ENCODE measurements at regions not wholly inside any gene's neighbourhood (a gene's known extent, or its start where the extent isn't known, plus 50 kb on each side); places are given as distances from the start of the nearest gene placed in this dataset.
"Not testable (repeated sequence)": the region's sequence is repeated elsewhere in the genome, so short reads cannot be mapped to it uniquely, and the experiment has no call there.

- Histone ChIP-seq H3K9me3 (peaks cover 0 to 8% of the 10 kb centered on the region in 2 donors), H3K27me3 (no peaks in the 10 kb centered on the region), H3K4me3 (no peak overlapping the region), H3K4me1 (no peaks in the 10 kb centered on the region), H3K36me3 (no peaks in the 10 kb centered on the region), H3K27ac (no peak overlapping the region)
- TF ChIP-seq, protein P1, sequence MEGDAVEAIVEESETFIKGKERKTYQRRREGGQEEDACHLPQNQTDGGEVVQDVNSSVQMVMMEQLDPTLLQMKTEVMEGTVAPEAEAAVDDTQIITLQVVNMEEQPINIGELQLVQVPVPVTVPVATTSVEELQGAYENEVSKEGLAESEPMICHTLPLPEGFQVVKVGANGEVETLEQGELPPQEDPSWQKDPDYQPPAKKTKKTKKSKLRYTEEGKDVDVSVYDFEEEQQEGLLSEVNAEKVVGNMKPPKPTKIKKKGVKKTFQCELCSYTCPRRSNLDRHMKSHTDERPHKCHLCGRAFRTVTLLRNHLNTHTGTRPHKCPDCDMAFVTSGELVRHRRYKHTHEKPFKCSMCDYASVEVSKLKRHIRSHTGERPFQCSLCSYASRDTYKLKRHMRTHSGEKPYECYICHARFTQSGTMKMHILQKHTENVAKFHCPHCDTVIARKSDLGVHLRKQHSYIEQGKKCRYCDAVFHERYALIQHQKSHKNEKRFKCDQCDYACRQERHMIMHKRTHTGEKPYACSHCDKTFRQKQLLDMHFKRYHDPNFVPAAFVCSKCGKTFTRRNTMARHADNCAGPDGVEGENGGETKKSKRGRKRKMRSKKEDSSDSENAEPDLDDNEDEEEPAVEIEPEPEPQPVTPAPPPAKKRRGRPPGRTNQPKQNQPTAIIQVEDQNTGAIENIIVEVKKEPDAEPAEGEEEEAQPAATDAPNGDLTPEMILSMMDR (IDR thresholded peaks at IDR 0.05), result no peak
- no peak for DNase-seq (ENCODE audit: low spot score)
These were observed 50.7 kb upstream of the USP7 start for GRCh38 chr16:9014389-9014788.

- Histone ChIP-seq H3K27ac (no peak overlapping the region), H3K9me3 (peaks cover 0 to 8% of the 10 kb centered on the region in 2 donors), H3K36me3 (no peaks in the 10 kb centered on the region), H3K4me3 (no peak overlapping the region), H3K4me1 (no peaks in the 10 kb centered on the region), H3K27me3 (no peaks in the 10 kb centered on the region)
- no peak for DNase-seq (ENCODE audit: low spot score)
- TF ChIP-seq, protein P1 (IDR thresholded peaks at IDR 0.05), result no peak
These were observed 51.8 kb upstream of the USP7 start for GRCh38 chr16:9015489-9015888.

GRCh38 chr16:9016005-9016404 is 52.3 kb upstream of the USP7 start:
- H3K4me3 ChIP-seq; H3K4me1 ChIP-seq; H3K27me3 ChIP-seq; H3K9me3 ChIP-seq; DNase-seq (ENCODE audit: low spot score); H3K36me3 ChIP-seq; H3K27ac ChIP-seq: not testable (repeated sequence)

- DNase-seq (ENCODE audit: low spot score), result no peak
- H3K36me3 ChIP-seq, result no peaks in the 10 kb centered on the region
- H3K4me3 ChIP-seq, result no peak overlapping the region
- H3K27me3 ChIP-seq, result no peaks in the 10 kb centered on the region
- TF ChIP-seq, protein P1 (IDR thresholded peaks at IDR 0.05), result no peak
- no peaks in the 10 kb centered on the region for H3K4me1 ChIP-seq
- peaks cover 0 to 8% of the 10 kb centered on the region in 2 donors for H3K9me3 ChIP-seq
- H3K27ac ChIP-seq, result no peak overlapping the region
These were observed 53.1 kb upstream of the USP7 start for GRCh38 chr16:9016824-9017223.

- Histone ChIP-seq H3K27ac (no peak overlapping the region), H3K4me1 (no peaks in the 10 kb centered on the region), H3K4me3 (no peak overlapping the region), H3K36me3 (no peaks in the 10 kb centered on the region), H3K27me3 (no peaks in the 10 kb centered on the region), H3K9me3 (no peaks in the 10 kb centered on the region)
- no peak for DNase-seq (ENCODE audit: low spot score)
- TF ChIP-seq, protein P1 (IDR thresholded peaks at IDR 0.05), result no peak
These were observed 63.5 kb upstream of the USP7 start for GRCh38 chr16:9027070-9027799.

- H3K9me3 ChIP-seq; H3K4me3 ChIP-seq; H3K27me3 ChIP-seq; H3K4me1 ChIP-seq; DNase-seq (ENCODE audit: low spot score); H3K36me3 ChIP-seq; H3K27ac ChIP-seq: not testable (repeated sequence)
These were observed 63.0 kb upstream of the HAPSTR1 start for GRCh38 chr16:9028491-9028890.

DNA sequence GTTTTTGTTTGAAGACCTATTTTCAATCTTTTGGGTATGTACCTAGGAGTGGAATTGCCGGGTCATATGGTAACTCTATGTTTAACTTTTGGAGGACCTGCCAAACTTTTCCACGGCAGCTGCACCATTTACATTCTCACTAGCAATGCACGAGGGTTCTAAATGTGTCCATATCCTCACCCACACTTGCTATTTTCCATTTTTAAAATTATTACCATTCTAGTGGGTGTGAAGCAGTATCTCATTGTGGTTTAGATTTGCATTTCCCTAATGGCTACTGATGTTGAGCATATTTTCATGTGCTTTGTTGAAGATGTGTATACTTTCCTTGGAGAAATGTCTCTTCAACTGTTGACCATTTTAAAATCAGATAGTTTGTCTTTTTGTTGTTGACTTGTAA is 60.3 kb upstream of the HAPSTR1 start:
- Histone ChIP-seq H3K4me1 (no peaks in the 10 kb centered on the region), H3K27ac (no peak overlapping the region), H3K36me3 (no peaks in the 10 kb centered on the region), H3K4me3 (no peak overlapping the region), H3K9me3 (no peaks in the 10 kb centered on the region), H3K27me3 (no peaks in the 10 kb centered on the region)
- TF ChIP-seq, protein P1 (IDR thresholded peaks at IDR 0.05), result no peak
- DNase-seq (ENCODE audit: low spot score), result no peak

All from right atrium auricular region (tissue), 2 donors.